HUES64 (cell line): ENCODE measurements at regions not wholly inside any gene's neighbourhood (a gene's known extent, or its start where the extent isn't known, plus 50 kb on each side); places are given as distances from the start of the nearest gene placed in this dataset.

Experiments used
- H3K27ac ChIP-seq: 2 replicates; pipeline ENCODE4 v1.7.0; 2013; ENCODE audit warnings: low read depth, low read length, inconsistent platforms
- H3K27me3 ChIP-seq: 2 replicates; pipeline ENCODE4 v1.6.1; 2013; ENCODE audit warnings: mild to moderate bottlenecking, low read length; ENCODE audit not compliant: insufficient read depth
- H3K36me3 ChIP-seq: 2 replicates; pipeline ENCODE4 v1.6.1; 2013; ENCODE audit warnings: mild to moderate bottlenecking, low read length; ENCODE audit not compliant: insufficient read depth
- H3K4me1 ChIP-seq: 2 replicates; pipeline ENCODE4 v1.6.1; 2013; ENCODE audit warnings: mild to moderate bottlenecking, low read length, moderate library complexity; ENCODE audit not compliant: insufficient read depth
- H3K4me3 ChIP-seq: 2 replicates; pipeline ENCODE4 v1.5.1; 2013; ENCODE audit warnings: mild to moderate bottlenecking, low read length, moderate library complexity
- H3K9ac ChIP-seq: 2 replicates; pipeline ENCODE4 v1.6.1; 2013; ENCODE audit warnings: mild to moderate bottlenecking, low read depth, low read length
- H3K9me3 ChIP-seq: 2 replicates; pipeline ENCODE4 v1.6.1; 2013; ENCODE audit warnings: low read depth, low read length; ENCODE audit not compliant: insufficient read depth
- WGBS: fragments of 150-250, 120-280 bp; methylation state at CpG from one replicate; pipeline ENCODE4 v1.1.7; 2013; ENCODE audit warnings: missing lambda C conversion rate; 5-methylcytosine and 5-hydroxymethylcytosine counted together

GRCh38 chr18:34159691-34160185 lies 65.0 kb downstream of the NOL4 start:
- 37% methylated on average over 14 of the region's 14 CpGs for WGBS
- H3K9me3 ChIP-seq, result no peaks in the 10 kb centered on the region
- H3K4me3 ChIP-seq, result peak overlapping the region; percentile 55
- peaks cover 46% of the 10 kb centered on the region for H3K27me3 ChIP-seq
- peak overlapping the region; percentile 23 for H3K9ac ChIP-seq
- peaks cover 5% of the 10 kb centered on the region; the same call in 1 of the 2 replicates for H3K4me1 ChIP-seq
- no peaks in the 10 kb centered on the region for H3K36me3 ChIP-seq
- no peak overlapping the region for H3K27ac ChIP-seq

GRCh38 chr18:34158881-34159690 lies 65.6 kb downstream of the NOL4 start:
- peak overlapping the region; percentile 23 for H3K9ac ChIP-seq
- H3K4me3 ChIP-seq, result peak overlapping the region; percentile 55
- no peaks in the 10 kb centered on the region for H3K9me3 ChIP-seq
- under 1% methylated on average over 54 of the region's 54 CpGs for WGBS
- H3K36me3 ChIP-seq, result no peaks in the 10 kb centered on the region
- peaks cover 46% of the 10 kb centered on the region for H3K27me3 ChIP-seq
- peaks cover 5% of the 10 kb centered on the region; the same call in 1 of the 2 replicates for H3K4me1 ChIP-seq
- no peak overlapping the region for H3K27ac ChIP-seq

- Histone ChIP-seq H3K4me3 (no peak overlapping the region), H3K9ac (no peak overlapping the region), H3K4me1 (peaks cover 3% of the 10 kb centered on the region; the same call in 1 of the 2 replicates), H3K36me3 (no peaks in the 10 kb centered on the region), H3K27ac (no peak overlapping the region), H3K27me3 (peaks cover 24% of the 10 kb centered on the region), H3K9me3 (no peaks in the 10 kb centered on the region)
- WGBS, result 100% methylated on average over 1 of the region's 1 CpG
Measured at GRCh38 chr18:34153711-34154110, 71.0 kb downstream of the NOL4 start.

- no peak overlapping the region for H3K27ac ChIP-seq
- H3K36me3 ChIP-seq, result no peaks in the 10 kb centered on the region
- no peaks in the 10 kb centered on the region for H3K4me1 ChIP-seq
- no peak overlapping the region for H3K9ac ChIP-seq
- no peak overlapping the region for H3K4me3 ChIP-seq
- WGBS, result no CpG with 5 or more reads among the region's 1 CpG
- no peaks in the 10 kb centered on the region for H3K9me3 ChIP-seq
- no peaks in the 10 kb centered on the region for H3K27me3 ChIP-seq
Measured at GRCh38 chr18:34131006-34131405, 93.7 kb downstream of the NOL4 start.

- H3K4me3 ChIP-seq, result no peak overlapping the region
- H3K9me3 ChIP-seq, result no peaks in the 10 kb centered on the region
- no peaks in the 10 kb centered on the region for H3K36me3 ChIP-seq
- H3K4me1 ChIP-seq, result no peaks in the 10 kb centered on the region
- no peak overlapping the region for H3K9ac ChIP-seq
- H3K27me3 ChIP-seq, result no peaks in the 10 kb centered on the region
- H3K27ac ChIP-seq, result no peak overlapping the region
Measured at GRCh38 chr18:34128436-34128835, 96.3 kb downstream of the NOL4 start.

- no peaks in the 10 kb centered on the region for H3K4me1 ChIP-seq
- no peaks in the 10 kb centered on the region for H3K27me3 ChIP-seq
- no peak overlapping the region for H3K9ac ChIP-seq
- no peak overlapping the region for H3K4me3 ChIP-seq
- H3K9me3 ChIP-seq, result no peaks in the 10 kb centered on the region
- 94% methylated on average over 2 of the region's 3 CpGs for WGBS
- no peak overlapping the region for H3K27ac ChIP-seq
- H3K36me3 ChIP-seq, result no peaks in the 10 kb centered on the region
Measured at GRCh38 chr18:34126121-34126520, 98.6 kb downstream of the NOL4 start.

GRCh38 chr18:34122724-34123334 lies 101.9 kb downstream of the NOL4 start:
- Histone ChIP-seq H3K9me3 (no peaks in the 10 kb centered on the region), H3K4me1 (peaks cover 3% of the 10 kb centered on the region; the same call in 1 of the 2 replicates), H3K27ac (no peak overlapping the region), H3K4me3 (no peak overlapping the region), H3K9ac (no peak overlapping the region), H3K27me3 (peaks cover 6% of the 10 kb centered on the region; the same call in 1 of the 2 replicates), H3K36me3 (no peaks in the 10 kb centered on the region)
- 13% methylated on average over 2 of the region's 4 CpGs for WGBS

GRCh38 chr18:34121200-34121721 lies 103.5 kb downstream of the NOL4 start:
- Histone ChIP-seq H3K9ac (no peak overlapping the region), H3K4me3 (no peak overlapping the region), H3K36me3 (no peaks in the 10 kb centered on the region), H3K9me3 (no peaks in the 10 kb centered on the region), H3K4me1 (peaks cover 15% of the 10 kb centered on the region), H3K27ac (no peak overlapping the region), H3K27me3 (peaks cover 15% of the 10 kb centered on the region)
- 66% methylated on average over 4 of the region's 4 CpGs for WGBS

- Histone ChIP-seq H3K36me3 (no peaks in the 10 kb centered on the region), H3K27me3 (peaks cover 24% of the 10 kb centered on the region), H3K27ac (no peak overlapping the region), H3K4me3 (no peak overlapping the region), H3K9ac (no peak overlapping the region), H3K4me1 (peaks cover 15% of the 10 kb centered on the region), H3K9me3 (no peaks in the 10 kb centered on the region)
- WGBS, result 90% methylated on average over 1 of the region's 1 CpG
Measured at GRCh38 chr18:34120294-34120693, 104.4 kb downstream of the NOL4 start.

- 70% methylated on average over 2 of the region's 2 CpGs for WGBS
- H3K27ac ChIP-seq, result no peak overlapping the region
Measured at GRCh38 chr18:34117319-34117718, 107.4 kb downstream of the NOL4 start.

GRCh38 chr18:34115409-34116081 lies 109.2 kb downstream of the NOL4 start:
- 95% methylated on average over 4 of the region's 5 CpGs for WGBS
- Histone ChIP-seq H3K27me3 (peaks cover 24% of the 10 kb centered on the region), H3K36me3 (no peaks in the 10 kb centered on the region), H3K4me1 (peaks cover 15% of the 10 kb centered on the region), H3K27ac (no peak overlapping the region), H3K4me3 (no peak overlapping the region), H3K9me3 (no peaks in the 10 kb centered on the region), H3K9ac (no peak overlapping the region)

More at GRCh38 chr18:34117319-34117718, 107.4 kb downstream of the NOL4 start:
- Histone ChIP-seq H3K9ac (no peak overlapping the region), H3K4me3 (no peak overlapping the region), H3K36me3 (no peaks in the 10 kb centered on the region), H3K27me3 (peaks cover 24% of the 10 kb centered on the region), H3K9me3 (no peaks in the 10 kb centered on the region), H3K4me1 (peaks cover 15% of the 10 kb centered on the region)
